Mucosa of gallbladder (tissue), 1 donor: ENCODE measurements at regions not wholly inside any gene's neighbourhood (a gene's known extent, or its start where the extent isn't known, plus 50 kb on each side); places are given as distances from the start of the nearest gene placed in this dataset.
"Not testable (repeated sequence)": the region's sequence is repeated elsewhere in the genome, so short reads cannot be mapped to it uniquely, and the experiment has no call there.

Source experiments
- DNase-seq: peaks from one replicate; pipeline ENCODE4 v3.0.0-alpha.2; 2020; ENCODE audit warnings: low spot score
- donor health status: DM: no; HTN: no; CAD: no.

DNA sequence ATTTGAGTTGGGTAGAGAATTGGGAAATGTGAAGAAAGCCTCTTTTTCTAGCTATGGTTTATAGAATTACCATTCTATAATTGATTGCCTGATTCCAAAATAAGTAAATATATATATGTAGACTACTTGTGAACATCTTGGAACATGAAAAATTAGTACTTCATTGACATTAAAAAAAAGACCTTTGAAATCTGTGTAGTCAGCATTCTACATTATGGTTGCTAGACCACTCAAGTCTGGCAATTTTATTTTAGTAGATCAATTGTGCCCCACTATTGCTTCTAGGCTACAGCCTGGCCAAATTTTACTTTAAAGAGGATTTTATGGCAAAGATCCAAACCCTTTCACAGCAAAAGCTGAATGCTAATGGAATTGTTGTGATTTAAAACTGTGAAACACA, 279.8 kb downstream of the IKZF2 start:
- DNase-seq: no peak

DNA sequence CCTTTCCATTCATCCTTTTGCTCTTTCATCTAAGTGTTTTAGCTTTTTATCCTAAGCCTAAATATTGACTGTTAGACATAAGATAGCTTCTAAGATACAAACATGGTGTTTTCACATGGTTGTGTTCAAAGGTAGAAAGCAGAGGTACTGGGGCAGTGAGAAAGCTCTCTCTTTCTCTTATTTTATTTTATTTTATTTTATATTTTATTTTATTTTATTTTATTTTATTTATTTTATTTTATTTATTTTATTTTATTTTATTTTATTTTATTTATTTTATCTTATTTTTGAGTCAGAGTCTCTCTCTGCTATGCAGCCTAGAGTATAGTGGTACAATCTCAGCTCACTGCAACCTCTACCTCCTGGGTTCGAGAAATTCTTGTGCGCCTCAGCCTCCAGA, 287.2 kb downstream of the IKZF2 start:
- DNase-seq: no peak

DNA sequence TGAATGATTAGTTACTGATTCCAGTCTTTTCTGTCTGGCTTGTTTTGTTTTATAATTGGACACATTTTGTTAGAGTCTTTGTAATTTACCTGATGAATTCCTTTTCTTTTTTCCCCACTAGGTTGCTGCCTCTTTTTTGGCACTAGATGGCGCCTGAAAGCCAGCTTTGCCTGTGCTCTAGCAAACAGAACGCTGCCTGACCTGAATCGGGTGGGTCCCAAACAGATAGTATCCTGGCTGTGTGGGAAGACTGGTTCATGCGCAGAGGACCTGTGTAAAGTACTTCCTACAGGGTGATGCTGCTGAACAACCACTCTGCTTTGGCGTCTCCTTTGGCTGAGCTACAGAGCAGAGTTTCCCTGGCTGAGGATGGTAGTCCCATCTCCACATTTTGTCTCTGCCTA, 288.2 kb downstream of the IKZF2 start:
- DNase-seq: no peak

GRCh38 chr2:212858496-212858895, 292.9 kb downstream of the IKZF2 start:
- no peak for DNase-seq

- no peak for DNase-seq
These were observed 296.6 kb downstream of the IKZF2 start for GRCh38 chr2:212854771-212855170.

DNA sequence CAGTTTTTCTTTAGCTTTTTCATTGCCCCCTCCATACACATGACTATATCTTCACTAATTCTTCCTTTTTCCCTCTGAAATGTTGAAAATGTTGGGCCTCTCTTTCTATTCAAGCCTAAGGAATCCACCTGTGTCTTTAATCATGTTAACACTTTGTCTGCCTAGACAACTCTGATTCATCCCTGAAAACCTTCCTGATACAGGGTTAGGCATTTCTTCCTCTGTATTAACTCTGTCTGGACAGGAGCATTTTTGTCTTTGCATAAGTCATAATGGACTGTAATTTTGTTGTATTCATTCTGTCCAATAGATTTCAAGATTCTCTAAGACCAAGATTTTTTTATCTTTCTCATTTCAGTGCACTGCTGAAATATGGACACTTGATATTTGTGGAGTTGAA, 297.3 kb downstream of the IKZF2 start:
- DNase-seq: no peak

DNA sequence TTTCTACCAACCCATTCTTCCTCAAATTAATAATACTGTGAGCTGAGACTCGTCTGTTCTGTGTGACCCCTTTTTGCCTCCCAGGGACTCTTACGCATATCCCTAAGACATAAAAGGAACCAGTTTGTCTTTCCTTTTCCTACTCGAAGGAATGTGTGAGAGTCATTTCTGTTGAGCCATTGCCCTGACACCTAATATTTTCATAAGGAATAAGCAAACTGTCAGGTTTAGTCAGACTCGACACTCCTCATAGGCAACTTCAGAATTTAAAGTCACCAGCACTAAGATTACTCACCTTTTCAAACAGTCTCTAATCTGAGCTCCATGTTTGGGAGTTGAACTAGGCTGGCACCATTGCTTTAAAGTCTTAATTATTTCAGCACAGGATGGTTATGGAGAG, 305.5 kb downstream of the IKZF2 start:
- DNase-seq: no peak

GRCh38 chr2:212843409-212844199, 305.0 kb upstream of the ERBB4 start:
- no peak for DNase-seq

- DNase-seq: no peak
These were observed 304.1 kb upstream of the ERBB4 start for GRCh38 chr2:212842544-212843185.

GRCh38 chr2:212841460-212841859, 302.9 kb upstream of the ERBB4 start:
- DNase-seq: no peak

DNA sequence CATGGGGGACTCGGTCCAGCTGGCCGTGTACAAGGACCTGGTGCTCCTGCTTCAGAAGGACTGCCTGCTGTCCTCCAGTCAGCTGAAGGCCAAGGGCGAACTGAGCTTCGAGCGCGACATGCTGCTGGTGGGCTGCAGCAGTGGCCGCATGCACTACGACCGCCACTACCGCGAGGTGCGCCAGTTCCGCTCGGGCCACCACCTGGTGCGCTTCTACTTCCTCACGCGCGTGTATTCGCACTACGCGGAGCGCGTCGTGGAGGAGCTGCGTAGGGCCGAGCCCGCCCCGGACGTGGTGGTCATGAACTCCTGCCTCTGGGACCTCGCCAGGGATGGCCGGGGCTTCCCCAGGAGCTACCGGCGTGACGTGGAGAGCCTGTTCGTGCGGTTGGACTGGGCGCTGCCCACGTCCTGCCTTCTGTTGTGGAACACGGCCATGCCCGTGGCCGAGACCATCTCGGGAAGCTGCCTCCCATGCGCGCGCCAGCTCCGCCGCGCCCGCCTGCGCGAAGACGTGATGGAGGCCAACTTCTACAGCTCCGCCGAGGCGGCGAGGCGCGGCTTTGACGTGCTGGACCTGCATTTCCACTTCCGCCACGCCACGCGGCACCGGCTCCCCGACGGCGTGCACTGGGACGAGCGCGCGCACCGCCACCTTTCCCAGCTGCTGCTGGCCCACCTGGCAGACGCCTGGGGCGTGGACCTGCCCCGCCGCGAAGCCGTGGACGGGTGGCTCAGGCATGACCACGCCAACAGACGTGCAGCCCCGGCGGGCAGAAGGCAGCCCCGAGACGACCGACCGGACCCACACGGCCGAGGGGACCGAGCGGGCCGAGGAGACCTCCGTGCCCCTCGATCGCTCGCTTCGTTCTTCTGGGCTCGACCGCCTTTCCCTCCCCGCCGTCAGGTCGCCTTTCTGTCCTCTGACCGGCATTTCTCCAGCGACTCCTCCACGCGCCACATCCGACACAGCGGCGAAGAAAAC, 293.9 kb upstream of the ERBB4 start:
- no peak for DNase-seq

GRCh38 chr2:212831671-212832199, 293.1 kb upstream of the ERBB4 start:
- DNase-seq: no peak

DNA sequence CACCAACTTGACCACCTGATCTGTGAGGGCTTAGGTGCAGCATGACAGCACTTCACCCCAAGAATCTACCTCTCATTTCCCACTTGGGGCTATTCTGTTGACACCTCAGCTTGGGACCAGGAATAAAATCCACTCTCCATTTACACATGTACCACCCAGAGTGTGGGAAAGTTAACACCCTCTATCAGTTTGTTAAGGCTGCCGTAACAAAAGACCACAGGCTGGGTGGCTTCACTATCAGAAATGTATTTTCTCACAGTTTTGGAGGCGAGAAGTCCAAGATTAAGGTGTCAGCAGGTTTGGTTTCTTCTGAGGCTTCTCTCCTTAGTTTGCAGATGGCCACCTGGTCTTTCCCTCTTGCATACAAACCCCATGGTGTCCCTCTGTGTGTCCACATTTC, 277.7 kb upstream of the ERBB4 start:
- DNase-seq: no peak

GRCh38 chr2:212815453-212815852, 276.9 kb upstream of the ERBB4 start:
- no peak for DNase-seq

DNA sequence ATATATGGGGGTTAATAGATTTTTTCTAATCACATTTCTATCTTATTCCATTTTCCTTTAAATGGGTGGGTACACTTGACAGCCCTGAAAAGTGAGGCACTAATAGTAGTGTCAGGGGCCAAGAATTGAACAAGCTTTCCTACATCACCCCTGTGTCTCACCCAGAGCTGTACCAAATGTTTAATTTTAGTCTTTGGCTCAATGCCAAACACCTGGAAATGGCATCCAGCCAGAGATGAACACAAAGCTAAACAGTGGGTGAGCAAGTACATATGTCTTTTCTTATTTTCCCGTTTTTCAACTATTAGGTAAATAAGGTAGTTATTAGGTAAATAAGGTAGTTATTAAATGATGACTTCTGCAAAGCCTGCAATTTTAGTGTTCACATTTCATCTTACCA, 276.3 kb upstream of the ERBB4 start:
- DNase-seq: no peak

DNA sequence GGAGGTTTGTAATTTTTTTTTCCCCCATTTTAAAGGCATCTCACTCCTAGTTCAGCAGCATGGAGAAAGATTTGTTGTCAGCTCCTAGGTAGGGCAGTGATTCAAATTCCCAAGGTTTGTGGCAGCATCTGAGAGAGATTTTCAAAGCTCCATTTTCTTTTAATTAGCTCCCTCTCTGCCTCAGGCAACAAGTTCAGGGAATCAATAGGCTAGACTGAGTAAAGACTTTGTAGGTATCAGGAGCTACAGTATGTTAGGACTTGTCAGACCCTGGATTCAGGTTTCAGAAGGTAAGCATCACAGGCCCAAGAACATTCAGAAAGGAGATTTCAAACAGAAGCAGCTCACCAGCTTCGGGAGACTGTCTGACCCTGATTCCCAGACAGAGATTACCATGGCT, 273.3 kb upstream of the ERBB4 start:
- DNase-seq: no peak

DNA sequence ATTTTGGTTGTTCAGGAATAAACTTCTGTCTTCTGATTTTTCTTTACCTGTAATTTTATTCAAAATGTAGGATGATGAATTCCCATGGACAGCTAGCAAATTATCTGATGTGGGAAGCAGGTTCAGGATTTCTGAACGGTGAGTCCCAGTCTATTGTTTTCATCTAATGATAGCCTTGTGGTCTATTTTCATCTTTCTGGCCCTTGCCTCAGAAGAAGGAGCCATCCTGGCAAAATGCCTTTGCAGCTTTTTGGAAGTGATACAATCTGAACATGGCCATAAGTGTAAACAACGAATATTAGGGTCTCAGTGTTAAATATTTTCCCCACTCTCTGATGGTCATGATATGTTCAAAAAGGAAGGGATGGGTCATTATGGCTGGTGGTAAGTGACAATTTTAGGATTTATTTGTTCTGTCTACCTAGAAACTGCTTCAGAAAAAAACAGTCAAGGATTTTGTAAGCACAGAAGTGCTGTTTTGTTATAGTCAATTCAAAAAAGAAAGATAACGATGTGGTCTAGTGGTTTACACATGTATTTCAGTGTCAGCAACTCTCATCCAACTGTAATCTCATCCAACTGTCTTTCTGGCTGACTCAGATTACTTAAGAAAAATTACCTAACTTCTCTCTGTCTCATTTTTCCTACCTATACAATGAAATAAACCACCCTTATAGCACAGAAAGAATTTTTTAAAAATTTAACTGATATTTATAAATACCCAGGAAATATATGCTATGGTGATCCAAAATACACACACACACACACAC, 272.6 kb upstream of the ERBB4 start:
- no peak for DNase-seq

GRCh38 chr2:212797484-212798205, 259.0 kb upstream of the ERBB4 start:
- no peak for DNase-seq

GRCh38 chr2:212794471-212794870, 255.9 kb upstream of the ERBB4 start:
- DNase-seq: no peak

- no peak for DNase-seq
These were observed 253.0 kb upstream of the ERBB4 start for GRCh38 chr2:212791569-212791968.

DNA sequence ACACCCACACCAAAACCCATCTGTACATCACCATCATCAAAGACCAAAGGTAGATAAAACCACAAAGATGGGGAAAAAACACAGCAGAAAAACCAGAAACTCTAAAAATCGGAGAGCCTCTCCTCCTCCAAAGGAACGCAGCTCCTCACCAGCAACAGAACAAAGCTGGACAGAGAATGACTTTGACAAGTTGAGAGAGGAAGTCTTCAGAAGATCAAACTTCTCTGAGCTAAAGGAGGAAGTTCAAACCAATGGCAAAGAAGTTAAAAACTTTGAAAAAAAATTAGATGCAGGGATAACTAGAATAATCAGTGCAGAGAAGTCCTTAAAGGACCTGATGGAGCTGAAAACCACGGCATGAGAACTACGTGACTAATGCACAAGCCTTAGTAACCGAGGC, 247.5 kb upstream of the ERBB4 start:
- not testable (repeated sequence) for DNase-seq
